GM12891 (cell line): ENCODE measurements at regions not wholly inside any gene's neighbourhood (a gene's known extent, or its start where the extent isn't known, plus 50 kb on each side); places are given as distances from the start of the nearest gene placed in this dataset.

Source experiments
- POLR2A ChIP-seq: IDR thresholded peaks from 2 replicates; pipeline ENCODE4 v1.6.1; 2011; ENCODE audit warnings: low read depth, low read length, control low read depth
- POLR2AphosphoS5 ChIP-seq: IDR thresholded peaks from 2 replicates; pipeline ENCODE4 v1.6.1; 2011; ENCODE audit warnings: low read depth, low read length, control low read depth
- POU2F2 ChIP-seq: IDR thresholded peaks from 2 replicates; pipeline ENCODE4 v1.6.1; 2011; ENCODE audit warnings: low read depth, mild to moderate bottlenecking, control low read depth, low read length, moderate library complexity
- TAF1 ChIP-seq: IDR thresholded peaks from 2 replicates; pipeline ENCODE4 v1.6.1; 2011; ENCODE audit warnings: low read depth, low read length, control low read depth

- TF ChIP-seq POLR2AphosphoS5 = no peak
- no peak for TF ChIP-seq POLR2A
- no peak for TF ChIP-seq TAF1
- TF ChIP-seq POU2F2 = no peak
These were observed 138.5 kb upstream of the ERCC6L2 start for GRCh38 chr9:95736891-95737522.
